ENCODE measurements at regions not wholly inside any gene's neighbourhood (a gene's known extent, or its start where the extent isn't known, plus 50 kb on each side); places are given as distances from the start of the nearest gene placed in this dataset.

DNA sequence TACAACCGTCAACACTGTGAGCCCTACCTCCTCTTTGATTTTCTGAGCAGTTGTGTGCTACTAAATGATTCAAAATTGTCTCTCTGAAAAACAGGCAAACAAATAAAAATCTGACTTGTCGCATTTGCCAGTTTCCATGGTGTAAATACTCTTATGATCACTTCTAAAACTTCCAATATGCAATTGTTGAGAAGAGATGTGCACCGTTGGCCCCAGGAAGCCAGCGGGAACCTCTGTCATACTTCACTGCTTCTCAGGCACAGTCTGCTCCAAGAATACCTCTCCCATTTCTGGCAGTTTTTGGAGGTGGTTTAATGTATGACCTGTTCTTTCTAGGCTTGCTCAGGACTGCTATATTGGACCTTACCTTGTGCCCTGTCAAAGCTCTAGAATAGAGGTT lies 196.0 kb upstream of the NCAM2 start:
- no peak for DNase-seq
- no peaks in the 10 kb centered on the region for H3K4me1 Mint-ChIP-seq (ENCODE audit: low read depth)
- POLR2A ChIA-PET: no interaction called here
- no peaks in the 10 kb centered on the region for H3K36me3 Mint-ChIP-seq (ENCODE audit: low read depth)
- ATAC-seq: no peak
- H3K27ac Mint-ChIP-seq: no peak overlapping the region
- no peak overlapping the region for H3K4me3 Mint-ChIP-seq
- no peaks in the 10 kb centered on the region for H3K27me3 Mint-ChIP-seq (ENCODE audit: low read depth)
- CTCF ChIA-PET: no interaction called here
- peaks cover 12% of the 10 kb centered on the region for H3K9me3 Mint-ChIP-seq (ENCODE audit: insufficient read depth)

GRCh38 chr21:20802631-20803260 lies 195.5 kb upstream of the NCAM2 start:
- H3K4me3 Mint-ChIP-seq: no peak overlapping the region
- no peak for DNase-seq
- CTCF ChIA-PET: no interaction called here
- H3K4me1 Mint-ChIP-seq (ENCODE audit: low read depth): no peaks in the 10 kb centered on the region
- POLR2A ChIA-PET: no interaction called here
- H3K27me3 Mint-ChIP-seq (ENCODE audit: low read depth): no peaks in the 10 kb centered on the region
- no peak for ATAC-seq
- no peak overlapping the region for H3K27ac Mint-ChIP-seq
- H3K9me3 Mint-ChIP-seq (ENCODE audit: insufficient read depth): peaks cover 12% of the 10 kb centered on the region
- no peaks in the 10 kb centered on the region for H3K36me3 Mint-ChIP-seq (ENCODE audit: low read depth)

DNA sequence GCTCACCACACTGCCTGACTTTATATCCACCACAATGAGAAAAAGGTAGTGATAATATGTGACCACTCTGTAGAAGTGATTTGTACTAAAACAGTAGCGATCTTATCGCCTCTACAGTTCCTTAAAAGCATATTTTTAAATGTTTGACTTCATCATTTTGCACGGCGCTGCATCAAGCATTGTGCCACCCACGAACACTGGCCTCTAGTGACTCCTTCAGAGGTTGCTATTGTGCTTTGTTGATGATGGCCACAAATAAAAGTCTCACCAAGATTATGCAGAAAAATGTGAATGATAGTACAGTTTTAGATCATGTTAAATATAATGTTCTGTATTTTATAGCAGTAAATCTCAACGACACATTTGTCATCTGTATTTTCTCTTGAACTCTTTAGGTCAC lies 186.5 kb upstream of the NCAM2 start:
- H3K27me3 Mint-ChIP-seq (ENCODE audit: low read depth): no peaks in the 10 kb centered on the region
- H3K36me3 Mint-ChIP-seq (ENCODE audit: low read depth): no peaks in the 10 kb centered on the region
- H3K4me1 Mint-ChIP-seq (ENCODE audit: low read depth): no peaks in the 10 kb centered on the region
- no peak overlapping the region for H3K4me3 Mint-ChIP-seq
- ChIA-PET CTCF (no interaction called here), POLR2A (no interaction called here)
- no peak overlapping the region for H3K27ac Mint-ChIP-seq
- DNase-seq: no peak
- H3K9me3 Mint-ChIP-seq (ENCODE audit: insufficient read depth): no peaks in the 10 kb centered on the region
- no peak for ATAC-seq

GRCh38 chr21:20814090-20814489 lies 184.1 kb upstream of the NCAM2 start:
- ChIA-PET POLR2A (no interaction called here), CTCF (no interaction called here)
- no peaks in the 10 kb centered on the region for H3K4me1 Mint-ChIP-seq (ENCODE audit: low read depth)
- no peak for DNase-seq
- no peaks in the 10 kb centered on the region for H3K9me3 Mint-ChIP-seq (ENCODE audit: insufficient read depth)
- no peak overlapping the region for H3K27ac Mint-ChIP-seq
- no peak for ATAC-seq
- no peaks in the 10 kb centered on the region for H3K27me3 Mint-ChIP-seq (ENCODE audit: low read depth)
- H3K4me3 Mint-ChIP-seq: no peak overlapping the region
- no peaks in the 10 kb centered on the region for H3K36me3 Mint-ChIP-seq (ENCODE audit: low read depth)

DNA sequence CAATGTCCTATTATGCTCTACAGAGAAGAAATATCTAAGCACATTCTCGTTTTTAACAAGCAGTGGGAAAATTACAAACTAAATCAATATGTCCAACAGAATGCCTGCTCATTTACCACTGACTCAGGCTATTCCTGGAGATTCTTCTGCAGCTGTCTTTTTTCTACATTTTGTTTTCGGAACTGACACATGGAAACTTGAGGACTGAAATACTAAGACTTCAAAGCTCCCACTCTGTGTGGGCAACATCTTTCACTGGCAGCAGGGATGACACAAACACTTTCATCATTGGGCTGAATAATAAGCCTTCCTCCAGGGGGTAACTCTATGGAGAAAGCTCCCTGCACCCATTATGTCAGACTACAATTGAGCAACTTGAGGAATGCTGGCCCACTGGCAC lies 175.5 kb upstream of the NCAM2 start:
- ChIA-PET CTCF (no interaction called here), POLR2A (no interaction called here)
- Mint-ChIP-seq H3K9me3 (ENCODE audit: insufficient read depth) (peaks cover 11% of the 10 kb centered on the region), H3K27ac (no peak overlapping the region), H3K4me3 (no peak overlapping the region), H3K36me3 (ENCODE audit: low read depth) (no peaks in the 10 kb centered on the region), H3K27me3 (ENCODE audit: low read depth) (no peaks in the 10 kb centered on the region), H3K4me1 (ENCODE audit: low read depth) (no peaks in the 10 kb centered on the region)
- no peak for DNase-seq
- ATAC-seq: no peak

- DNase-seq: no peak
- no peak overlapping the region for H3K4me3 Mint-ChIP-seq
Measured at GRCh38 chr21:20852866-20853265, 145.3 kb upstream of the NCAM2 start.

GRCh38 chr21:20856926-20857325 lies 141.3 kb upstream of the NCAM2 start:
- H3K27ac Mint-ChIP-seq: no peak overlapping the region
- ChIA-PET CTCF (no interaction called here), POLR2A (no interaction called here)
- H3K36me3 Mint-ChIP-seq (ENCODE audit: low read depth): no peaks in the 10 kb centered on the region
- no peaks in the 10 kb centered on the region for H3K27me3 Mint-ChIP-seq (ENCODE audit: low read depth)
- H3K9me3 Mint-ChIP-seq (ENCODE audit: insufficient read depth): peaks cover 28% of the 10 kb centered on the region
- DNase-seq: no peak
- no peak for ATAC-seq
- no peaks in the 10 kb centered on the region for H3K4me1 Mint-ChIP-seq (ENCODE audit: low read depth)
- H3K4me3 Mint-ChIP-seq: no peak overlapping the region

More at GRCh38 chr21:20852866-20853265, 145.3 kb upstream of the NCAM2 start:
- Mint-ChIP-seq H3K36me3 (ENCODE audit: low read depth) (no peaks in the 10 kb centered on the region), H3K27me3 (ENCODE audit: low read depth) (no peaks in the 10 kb centered on the region), H3K9me3 (ENCODE audit: insufficient read depth) (peaks cover 31% of the 10 kb centered on the region), H3K27ac (no peak overlapping the region), H3K4me1 (ENCODE audit: low read depth) (no peaks in the 10 kb centered on the region)
- ATAC-seq: no peak
- ChIA-PET CTCF (no interaction called here), POLR2A (no interaction called here)

DNA sequence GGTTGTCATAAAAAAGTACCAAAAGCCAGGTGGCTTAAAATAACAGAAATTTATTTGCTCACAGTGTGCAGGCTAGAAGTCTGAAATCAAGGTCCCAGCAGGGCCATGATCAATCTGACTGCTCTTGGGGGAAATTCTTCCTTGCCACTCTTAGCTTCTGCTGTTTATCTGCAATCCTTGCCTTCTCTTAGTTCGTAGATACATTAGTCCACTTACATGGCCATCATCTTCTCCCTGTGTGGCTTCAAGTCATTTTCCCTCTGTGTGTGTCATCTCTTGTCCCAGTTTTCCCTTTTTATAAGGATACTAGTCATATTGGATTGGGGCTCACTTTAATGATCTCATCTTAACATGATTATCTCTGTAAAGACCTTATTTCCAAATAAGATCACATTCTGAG lies 124.0 kb upstream of the NCAM2 start:
- H3K27ac Mint-ChIP-seq: no peak overlapping the region
- H3K4me3 Mint-ChIP-seq: no peak overlapping the region
- H3K9me3 Mint-ChIP-seq (ENCODE audit: insufficient read depth): peaks cover 3% of the 10 kb centered on the region
- no peaks in the 10 kb centered on the region for H3K36me3 Mint-ChIP-seq (ENCODE audit: low read depth)
- ATAC-seq (no peak), DNase-seq (no peak)
- CTCF ChIA-PET: no interaction called here
- POLR2A ChIA-PET: no interaction called here
- no peaks in the 10 kb centered on the region for H3K4me1 Mint-ChIP-seq (ENCODE audit: low read depth)
- no peaks in the 10 kb centered on the region for H3K27me3 Mint-ChIP-seq (ENCODE audit: low read depth)

DNA sequence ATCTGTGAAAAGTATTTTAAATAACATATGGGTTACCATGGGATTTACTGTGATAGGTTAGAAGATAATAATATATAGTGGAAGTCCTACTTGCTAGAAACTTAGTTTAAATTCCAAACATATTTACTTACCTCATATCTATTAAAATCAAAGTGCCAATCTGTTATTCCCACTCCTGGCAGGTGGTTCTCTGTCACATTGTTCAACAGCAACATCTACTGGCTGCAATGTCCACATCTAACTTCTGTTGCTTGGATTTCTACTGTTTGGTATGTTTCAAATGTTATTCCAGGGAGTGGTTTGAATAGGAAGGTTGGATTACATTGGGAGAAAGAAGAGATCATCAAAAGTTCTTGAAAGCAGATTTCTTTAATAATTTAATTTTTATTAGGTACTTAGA lies 122.5 kb upstream of the NCAM2 start:
- Mint-ChIP-seq H3K27ac (no peak overlapping the region), H3K27me3 (ENCODE audit: low read depth) (no peaks in the 10 kb centered on the region), H3K36me3 (ENCODE audit: low read depth) (no peaks in the 10 kb centered on the region), H3K4me1 (ENCODE audit: low read depth) (no peaks in the 10 kb centered on the region), H3K9me3 (ENCODE audit: insufficient read depth) (peaks cover 3% of the 10 kb centered on the region), H3K4me3 (no peak overlapping the region)
- ATAC-seq: no peak
- CTCF ChIA-PET: no interaction called here
- POLR2A ChIA-PET: no interaction called here
- no peak for DNase-seq

GRCh38 chr21:20877976-20878375 lies 120.2 kb upstream of the NCAM2 start:
- H3K9me3 Mint-ChIP-seq (ENCODE audit: insufficient read depth): peaks cover 3% of the 10 kb centered on the region
- no peaks in the 10 kb centered on the region for H3K27me3 Mint-ChIP-seq (ENCODE audit: low read depth)
- H3K36me3 Mint-ChIP-seq (ENCODE audit: low read depth): no peaks in the 10 kb centered on the region
- no peak overlapping the region for H3K4me3 Mint-ChIP-seq
- H3K4me1 Mint-ChIP-seq (ENCODE audit: low read depth): no peaks in the 10 kb centered on the region
- no peak overlapping the region for H3K27ac Mint-ChIP-seq
- ChIA-PET CTCF (no interaction called here), POLR2A (no interaction called here)
- ATAC-seq: no peak
- no peak for DNase-seq

GRCh38 chr21:20882462-20883407 lies 115.5 kb upstream of the NCAM2 start:
- Mint-ChIP-seq H3K36me3 (ENCODE audit: low read depth) (no peaks in the 10 kb centered on the region), H3K27ac (no peak overlapping the region), H3K4me3 (no peak overlapping the region), H3K4me1 (ENCODE audit: low read depth) (no peaks in the 10 kb centered on the region), H3K27me3 (ENCODE audit: low read depth) (no peaks in the 10 kb centered on the region), H3K9me3 (ENCODE audit: insufficient read depth) (peaks cover 3% of the 10 kb centered on the region)
- ATAC-seq (no peak), DNase-seq (no peak)
- CTCF ChIA-PET: no interaction called here
- POLR2A ChIA-PET: no interaction called here

DNA sequence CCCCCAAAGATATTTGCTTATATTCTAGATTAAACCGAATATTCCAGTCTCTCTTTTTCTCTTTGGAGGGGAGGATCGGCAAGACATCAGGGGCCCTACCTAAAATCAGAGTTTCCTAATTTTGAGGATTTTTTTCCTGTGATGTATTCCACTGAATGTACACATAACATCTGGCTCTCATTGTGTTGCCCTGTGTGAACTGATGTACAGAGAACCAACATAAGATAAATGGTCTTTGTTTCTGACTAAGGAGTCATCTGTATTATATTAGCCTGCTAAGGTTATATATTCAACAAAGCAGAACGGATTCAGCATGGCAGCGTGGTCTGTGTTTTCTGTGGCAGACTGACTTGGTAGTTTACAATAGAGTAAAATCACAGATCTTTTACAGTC lies 114.8 kb upstream of the NCAM2 start:
- Mint-ChIP-seq H3K36me3 (ENCODE audit: low read depth) (no peaks in the 10 kb centered on the region), H3K27ac (no peak overlapping the region), H3K27me3 (ENCODE audit: low read depth) (no peaks in the 10 kb centered on the region), H3K4me1 (ENCODE audit: low read depth) (no peaks in the 10 kb centered on the region), H3K9me3 (ENCODE audit: insufficient read depth) (no peaks in the 10 kb centered on the region), H3K4me3 (no peak overlapping the region)
- ChIA-PET POLR2A (no interaction called here), CTCF (no interaction called here)
- no peak for ATAC-seq
- no peak for DNase-seq

DNA sequence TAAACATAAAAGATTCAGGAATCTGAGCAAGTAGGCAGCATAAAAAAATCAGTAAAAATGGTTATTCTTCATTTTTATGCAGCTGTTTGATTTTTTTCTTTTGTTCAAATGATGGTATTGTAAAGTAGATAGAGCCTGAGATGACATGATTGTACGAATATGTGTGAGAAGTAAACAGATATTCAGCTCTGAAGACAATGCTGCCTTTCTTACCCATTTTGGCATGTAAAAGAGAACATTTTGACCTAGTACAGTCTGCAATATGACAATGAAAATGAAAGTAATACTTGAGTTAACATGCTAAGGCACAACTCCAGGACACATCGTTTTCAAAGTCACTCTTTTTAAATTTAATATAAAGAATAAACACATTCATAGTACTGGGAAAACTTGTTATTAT lies 95.7 kb upstream of the NCAM2 start:
- ChIA-PET POLR2A (no interaction called here), CTCF (no interaction called here)
- no peaks in the 10 kb centered on the region for H3K4me1 Mint-ChIP-seq (ENCODE audit: low read depth)
- H3K27ac Mint-ChIP-seq: no peak overlapping the region
- no peaks in the 10 kb centered on the region for H3K36me3 Mint-ChIP-seq (ENCODE audit: low read depth)
- H3K9me3 Mint-ChIP-seq (ENCODE audit: insufficient read depth): no peaks in the 10 kb centered on the region
- H3K4me3 Mint-ChIP-seq: no peak overlapping the region
- DNase-seq (no peak), ATAC-seq (no peak)
- H3K27me3 Mint-ChIP-seq (ENCODE audit: low read depth): no peaks in the 10 kb centered on the region
